ENCODE measurements at regions not wholly inside any gene's neighbourhood (a gene's known extent, or its start where the extent isn't known, plus 50 kb on each side); places are given as distances from the start of the nearest gene placed in this dataset.

GRCh38 chr9:134216449-134216951, 52.1 kb upstream of the RNU6ATAC start:
- TF ChIP-seq ATF3 (IDR thresholded peaks at IDR 0.05; ENCODE audit: insufficient read depth, low read depth, low read length) (no peak), POLR2A (IDR thresholded peaks at IDR 0.05; ENCODE audit: control extremely low read depth in 1 of 2, low read depth in 2 of 2, low read length in 2 of 2) (no peak)
